GM23248 (cell line): ENCODE measurements at regions not wholly inside any gene's neighbourhood (a gene's known extent, or its start where the extent isn't known, plus 50 kb on each side); places are given as distances from the start of the nearest gene placed in this dataset.

Source experiments
- EZH2 ChIP-seq: fragments of 200-600 bp; sonication (generic); IDR thresholded peaks from 2 replicates; pipeline ENCODE4 v1.6.1; 2018; ENCODE audit warnings: antibody characterized with exemption, mild to moderate bottlenecking; ENCODE audit not compliant: insufficient read depth, poor library complexity, severe bottlenecking
- EZH2phosphoT487 ChIP-seq: fragments of 200-600 bp; sonication (generic); IDR thresholded peaks from 2 replicates; pipeline ENCODE4 v1.6.1; 2018; ENCODE audit warnings: antibody characterized with exemption, moderate library complexity, mild to moderate bottlenecking, low read depth; ENCODE audit not compliant: insufficient read depth

GRCh38 chr7:94760446-94761100 is 104.6 kb upstream of the SGCE start:
- TF ChIP-seq EZH2 (no peak), EZH2phosphoT487 (no peak)
